DND-41 (cell line): ENCODE measurements at regions not wholly inside any gene's neighbourhood (a gene's known extent, or its start where the extent isn't known, plus 50 kb on each side); places are given as distances from the start of the nearest gene placed in this dataset.

Experiments used
- CTCF ChIP-seq: IDR thresholded peaks from 2 replicates; pipeline ENCODE4 v1.5.1; 2012; ENCODE audit warnings: borderline replicate concordance, low read length, moderate library complexity, mild to moderate bottlenecking; ENCODE audit not compliant: poor library complexity, severe bottlenecking; ENCODE audit errors: extremely low read depth
- EZH2 ChIP-seq: IDR thresholded peaks from 3 replicates; pipeline ENCODE4 v1.6.1; 2012; ENCODE audit warnings: borderline replicate concordance, low read depth, mild to moderate bottlenecking, moderate library complexity, low read length, inconsistent platforms; ENCODE audit not compliant: severe bottlenecking

- no peak for TF ChIP-seq EZH2
- no peak for TF ChIP-seq CTCF
Observed at GRCh38 chr7:51882412-51882811, 565.8 kb upstream of the COBL start.
